GM18511 (cell line): ENCODE measurements at regions not wholly inside any gene's neighbourhood (a gene's known extent, or its start where the extent isn't known, plus 50 kb on each side); places are given as distances from the start of the nearest gene placed in this dataset.
A peak's percentile ranks its signal among the peaks of the same experiment; 100 is the strongest.
"Not testable (repeated sequence)": the region's sequence is repeated elsewhere in the genome, so short reads cannot be mapped to it uniquely, and the experiment has no call there.

Experiments used
- ATAC-seq: cut with Tn5 transposase; IDR thresholded peaks from one replicate; pipeline ENCODE4 v1.9.1; 2021; ENCODE audit warnings: mild to moderate bottlenecking, moderate library complexity; ENCODE audit not compliant: unreplicated experiment

GRCh38 chr6:54541541-54541940 lies 233.3 kb downstream of the TINAG start:
- no peak for ATAC-seq

DNA sequence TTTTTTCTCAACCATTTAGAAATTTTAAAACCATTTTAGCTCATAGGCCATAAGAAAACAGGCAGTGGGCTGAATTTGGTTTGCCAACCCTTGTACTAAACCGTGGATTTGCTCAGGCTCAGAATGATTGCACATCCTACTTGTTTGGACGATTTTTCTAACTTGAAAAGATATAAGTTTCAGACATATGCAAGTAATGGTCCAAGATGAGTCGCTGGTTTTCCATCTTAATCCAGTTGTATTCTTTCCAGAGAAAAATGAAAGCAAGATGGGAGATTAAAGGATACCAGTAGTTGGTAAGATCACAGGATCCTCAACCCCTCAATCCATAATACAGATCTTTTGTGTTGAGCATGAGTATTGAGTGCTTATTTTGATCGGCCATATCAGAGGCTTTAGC lies 250.9 kb downstream of the TINAG start:
- ATAC-seq, result no peak

DNA sequence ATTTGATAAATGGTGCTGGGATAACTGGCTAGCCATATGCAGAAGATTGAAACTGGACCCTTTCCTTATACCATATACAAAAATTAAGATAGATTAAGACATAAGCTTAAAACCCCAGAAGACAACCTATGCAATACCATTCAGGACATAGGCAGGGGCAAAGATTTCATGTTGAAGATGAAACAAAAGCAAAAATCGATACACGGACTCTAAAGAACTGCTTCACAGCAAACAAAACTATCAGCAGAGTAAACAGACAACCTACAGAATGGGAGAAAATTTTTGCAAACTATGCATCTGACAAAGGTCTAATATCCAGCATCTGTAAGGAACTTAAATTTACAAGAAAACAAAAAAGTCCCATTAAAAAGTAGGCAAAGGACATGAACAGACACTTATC lies 255.9 kb downstream of the TINAG start:
- ATAC-seq, result not testable (repeated sequence)

DNA sequence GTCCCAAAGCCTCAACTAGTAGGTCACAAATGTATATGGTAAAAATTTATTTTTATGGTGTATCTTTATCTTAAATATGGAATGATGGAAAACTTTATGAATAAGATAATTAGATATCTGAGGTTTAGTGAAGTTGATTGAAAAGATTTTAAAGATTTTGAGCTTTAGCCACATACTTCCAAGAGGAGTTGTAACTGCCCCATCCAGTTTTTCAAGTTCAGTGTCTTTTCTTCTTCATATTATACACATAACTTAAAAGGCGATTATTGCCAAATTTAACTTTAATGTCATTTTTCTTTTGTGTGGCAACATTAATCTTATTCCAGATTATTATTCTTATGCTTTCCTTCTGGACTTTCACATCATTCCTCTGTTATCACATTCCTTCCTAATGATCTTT lies 266.4 kb downstream of the TINAG start:
- ATAC-seq, result no peak

DNA sequence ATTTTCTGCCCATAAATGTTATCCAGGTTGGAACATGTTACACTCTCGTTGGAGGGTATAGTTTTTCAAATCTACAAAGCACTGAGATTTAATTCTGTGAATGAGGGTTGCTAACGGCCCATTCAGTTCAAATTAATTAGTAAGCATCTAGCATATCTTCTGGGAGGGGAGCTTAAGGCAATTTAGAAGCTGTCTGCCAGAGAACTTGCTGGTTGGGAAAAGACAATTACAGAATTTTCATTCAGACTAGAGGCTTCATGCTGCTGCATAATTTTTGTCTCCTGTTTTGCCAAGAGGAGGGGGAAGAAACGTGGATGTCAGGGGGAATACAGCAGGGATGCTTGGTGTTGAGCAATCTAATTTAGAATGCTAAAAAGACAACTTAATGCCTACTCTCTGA lies 268.3 kb upstream of the FAM83B start:
- ATAC-seq, result no peak

GRCh38 chr6:54579011-54579410 lies 267.6 kb upstream of the FAM83B start:
- no peak for ATAC-seq

DNA sequence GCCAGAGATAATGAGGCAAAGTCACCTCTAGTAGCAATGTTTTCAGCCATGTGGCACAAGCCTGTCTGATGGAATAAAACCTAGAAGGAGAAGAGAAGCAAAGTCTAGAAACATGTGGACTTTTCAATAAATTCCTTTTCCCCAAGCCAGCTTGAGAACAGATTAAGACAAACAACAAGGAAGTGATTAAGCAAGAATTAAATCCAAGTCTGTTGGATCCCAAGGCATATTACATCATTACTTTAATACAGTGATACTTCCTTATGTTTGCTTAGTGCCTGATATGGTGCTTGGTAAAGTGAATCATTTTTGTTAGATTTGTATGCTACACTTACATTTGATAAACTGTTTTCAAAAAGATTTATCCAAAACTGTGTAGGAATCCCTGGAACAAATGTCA lies 260.3 kb upstream of the FAM83B start:
- ATAC-seq, result no peak

DNA sequence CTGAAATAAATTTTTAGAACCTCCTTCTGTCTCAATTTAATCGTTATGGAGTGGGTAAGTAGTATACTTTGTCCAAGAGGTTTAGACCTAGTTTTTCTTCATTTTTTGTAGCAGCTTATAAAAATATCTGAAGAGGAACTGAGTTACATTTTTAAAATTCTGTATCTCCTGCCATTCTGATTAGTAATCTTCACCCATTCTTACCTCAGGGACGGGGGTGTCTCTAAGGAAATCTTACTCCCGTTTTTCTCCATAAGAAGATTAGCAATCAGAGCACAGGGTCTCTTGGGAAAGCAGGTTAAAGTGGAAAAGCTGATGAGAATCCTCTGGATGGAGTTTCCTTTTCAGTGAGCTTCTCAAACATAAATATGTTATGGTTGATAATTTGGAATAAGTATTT lies 259.3 kb upstream of the FAM83B start:
- ATAC-seq, result no peak

- no peak for ATAC-seq
These were observed 258.4 kb upstream of the FAM83B start for GRCh38 chr6:54588176-54588575.

- no peak for ATAC-seq
These were observed 250.7 kb upstream of the FAM83B start for GRCh38 chr6:54595844-54596243.

GRCh38 chr6:54598787-54599313 lies 247.7 kb upstream of the FAM83B start:
- ATAC-seq, result no peak

- no peak for ATAC-seq
These were observed 244.8 kb upstream of the FAM83B start for GRCh38 chr6:54601600-54602300.

GRCh38 chr6:54602591-54602990 lies 244.0 kb upstream of the FAM83B start:
- no peak for ATAC-seq

- no peak for ATAC-seq
These were observed 236.6 kb upstream of the FAM83B start for GRCh38 chr6:54609981-54610380.

DNA sequence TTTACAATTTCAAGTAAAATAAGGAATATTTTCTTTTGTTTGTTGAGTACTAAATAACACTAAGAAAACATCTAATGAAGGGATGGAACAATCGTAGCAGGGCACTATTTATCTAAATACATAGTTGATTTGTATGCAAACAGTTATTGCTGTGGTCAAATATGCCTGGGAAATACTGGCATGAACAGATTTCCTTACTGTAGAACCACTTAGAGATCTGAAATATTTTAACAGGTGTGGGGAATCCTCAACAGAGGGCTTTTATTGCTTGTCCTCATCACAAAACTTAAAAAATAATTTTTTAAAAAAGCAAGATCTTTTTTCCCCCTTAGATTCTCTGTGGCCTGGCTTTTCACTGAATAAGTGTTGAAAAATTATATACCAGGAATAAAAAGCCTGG lies 233.0 kb upstream of the FAM83B start:
- ATAC-seq, result no peak

DNA sequence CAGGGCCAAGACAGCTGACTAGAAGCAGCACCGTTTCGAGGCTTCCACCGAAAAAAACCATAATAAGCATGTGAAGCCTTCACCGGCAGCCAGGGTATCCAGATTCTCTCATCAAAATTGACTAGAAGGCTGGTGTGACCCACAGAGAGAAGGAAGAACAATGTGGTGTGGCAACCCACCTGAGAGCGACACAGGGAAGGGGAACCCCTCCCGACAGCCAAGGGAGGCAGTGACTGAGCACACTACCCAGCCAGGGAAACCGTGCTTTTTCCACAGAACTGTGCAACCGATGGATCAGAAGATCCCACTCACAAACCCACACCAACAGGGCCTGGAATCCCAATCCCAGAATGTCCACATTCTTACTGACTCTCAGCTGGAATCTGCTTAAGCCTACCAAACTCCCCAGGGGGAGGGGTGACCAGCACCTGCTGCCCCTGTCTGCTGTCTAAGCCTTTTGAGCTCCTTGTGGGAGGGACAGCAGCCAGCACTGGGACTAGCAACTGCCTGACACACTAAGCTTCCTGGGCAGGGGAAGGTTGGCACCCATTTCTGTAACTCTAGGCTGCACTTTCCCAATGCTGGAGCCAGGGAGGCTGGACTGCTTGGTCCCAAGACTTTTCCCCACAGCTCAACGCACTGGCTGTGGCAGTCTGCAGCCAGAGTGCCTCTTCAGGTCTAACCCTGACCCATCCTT lies 231.9 kb upstream of the FAM83B start:
- ATAC-seq, result no peak

GRCh38 chr6:54617730-54618129 lies 228.8 kb upstream of the FAM83B start:
- no peak for ATAC-seq

DNA sequence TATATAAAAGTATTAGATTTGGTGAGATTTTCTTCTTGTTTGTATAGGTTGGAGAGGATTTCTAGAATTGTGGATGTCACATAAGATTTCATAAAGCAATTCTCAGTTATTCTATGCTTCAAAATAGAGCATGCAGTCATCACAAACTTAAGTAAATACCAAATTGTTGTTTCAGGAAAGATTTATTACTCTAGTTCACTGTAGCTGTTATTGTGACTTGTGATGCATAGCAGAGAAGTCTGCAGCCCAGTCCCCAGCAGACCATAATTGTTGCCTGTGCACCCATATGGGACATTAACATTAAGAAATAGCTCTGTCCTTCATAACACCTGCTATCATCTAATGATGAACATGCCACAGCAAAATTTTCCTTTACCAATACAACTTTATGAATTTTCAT lies 228.0 kb upstream of the FAM83B start:
- no peak for ATAC-seq

DNA sequence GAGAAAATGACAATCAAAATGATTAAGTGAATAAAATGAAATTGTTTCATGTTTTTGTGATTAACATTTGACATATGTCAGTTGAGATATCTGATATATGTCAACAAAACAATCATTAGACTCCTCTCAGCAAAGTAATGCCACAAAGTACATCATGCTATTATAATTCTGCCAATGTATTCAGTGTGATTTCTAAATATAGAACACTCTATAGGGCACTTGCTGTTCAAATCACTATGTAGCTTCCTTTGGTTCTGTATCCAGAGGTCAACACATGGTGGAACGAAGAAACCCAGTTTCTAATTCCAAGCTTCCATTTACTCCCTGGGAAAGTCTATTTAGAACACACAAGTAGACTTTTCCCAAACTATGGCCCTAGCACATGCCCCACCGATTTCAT lies 227.5 kb upstream of the FAM83B start:
- ATAC-seq, result no peak

- ATAC-seq, result peak; percentile 68
These were observed 225.3 kb upstream of the FAM83B start for GRCh38 chr6:54621285-54621684.

DNA sequence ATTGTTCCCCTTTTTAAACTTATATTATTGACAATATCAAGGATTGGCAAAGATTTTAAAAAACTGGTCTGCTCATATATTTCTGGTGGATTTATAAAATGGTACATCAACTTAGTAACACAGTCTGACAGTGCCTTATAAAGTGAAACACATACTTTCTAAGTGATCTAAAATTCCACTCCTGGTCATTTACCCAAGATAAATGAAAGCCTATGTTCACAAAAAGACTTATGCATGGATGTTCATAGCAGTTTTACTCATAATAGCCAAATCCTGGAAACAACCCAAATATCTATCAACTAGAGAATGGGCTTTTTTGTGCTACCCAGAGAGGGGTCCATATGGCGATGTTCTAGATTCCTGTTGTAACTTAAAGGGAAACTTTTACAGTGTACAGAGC lies 222.4 kb upstream of the FAM83B start:
- no peak for ATAC-seq

DNA sequence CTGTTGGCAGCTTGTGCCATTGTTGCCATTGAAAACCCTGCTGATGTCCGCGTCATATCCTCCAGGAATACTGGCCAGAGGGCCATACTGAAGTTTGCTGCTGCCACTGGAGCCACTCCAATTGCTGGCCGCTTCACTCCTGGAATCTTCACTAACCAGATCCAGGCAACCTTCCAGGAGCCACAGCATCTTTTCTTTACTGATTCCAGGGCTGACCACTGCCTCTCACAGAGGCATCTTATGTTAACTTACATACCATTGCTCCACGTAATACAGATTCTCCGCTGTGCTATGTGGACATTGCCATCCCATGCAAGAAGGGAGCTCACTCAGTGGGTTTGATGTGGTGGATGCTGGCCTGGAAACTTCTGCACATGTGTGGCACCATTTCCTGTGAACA lies 221.8 kb upstream of the FAM83B start:
- no peak for ATAC-seq

DNA sequence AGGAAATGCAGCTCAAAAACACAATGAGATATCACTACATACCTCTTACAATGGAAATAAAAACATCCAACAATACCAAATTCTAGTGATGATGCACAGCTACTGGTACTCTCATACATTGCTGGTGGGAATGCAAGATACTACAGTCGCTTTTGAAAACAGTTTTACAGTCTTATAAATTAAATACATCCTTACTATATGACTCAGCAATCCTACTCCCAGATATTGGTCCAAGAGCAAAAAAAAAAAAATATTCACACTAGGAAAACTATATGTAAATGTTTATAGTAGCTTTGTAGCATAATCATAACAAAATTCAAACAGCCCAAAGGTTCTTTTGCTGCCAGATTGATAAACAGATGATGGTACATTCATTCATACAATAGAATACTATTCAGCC lies 217.4 kb upstream of the FAM83B start:
- ATAC-seq, result no peak
